GM21367 (cell line): ENCODE measurements at regions not wholly inside any gene's neighbourhood (a gene's known extent, or its start where the extent isn't known, plus 50 kb on each side); places are given as distances from the start of the nearest gene placed in this dataset.
"Not testable (repeated sequence)": the region's sequence is repeated elsewhere in the genome, so short reads cannot be mapped to it uniquely, and the experiment has no call there.

Experiments
- ATAC-seq: cut with Tn5 transposase; IDR thresholded peaks from one replicate; pipeline ENCODE4 v1.9.1; 2021; ENCODE audit not compliant: unreplicated experiment

GRCh38 chr6:135555550-135555949 lies 58.0 kb upstream of the AHI1 start:
- peak; percentile 80 for ATAC-seq

- ATAC-seq, result no peak
These were observed 60.0 kb upstream of the AHI1 start for GRCh38 chr6:135557582-135557981.

GRCh38 chr6:135565605-135566004 lies 68.1 kb upstream of the AHI1 start:
- not testable (repeated sequence) for ATAC-seq

- ATAC-seq, result no peak
These were observed 69.0 kb upstream of the AHI1 start for GRCh38 chr6:135566311-135567068.

- ATAC-seq, result no peak
These were observed 70.0 kb upstream of the AHI1 start for GRCh38 chr6:135567375-135568083.

- peak; percentile 80 for ATAC-seq
These were observed 70.8 kb upstream of the AHI1 start for GRCh38 chr6:135568379-135568778.

- ATAC-seq, result no peak
These were observed 74.5 kb upstream of the AHI1 start for GRCh38 chr6:135572051-135572450.

- ATAC-seq, result no peak
These were observed 78.1 kb upstream of the AHI1 start for GRCh38 chr6:135575629-135576028.

GRCh38 chr6:135576055-135576454 lies 78.5 kb upstream of the AHI1 start:
- ATAC-seq, result no peak

GRCh38 chr6:135577059-135577538 lies 79.6 kb upstream of the AHI1 start:
- peak; percentile 92 for ATAC-seq

GRCh38 chr6:135578976-135579375 lies 81.4 kb upstream of the AHI1 start:
- no peak for ATAC-seq

GRCh38 chr6:135581211-135581610 lies 83.7 kb upstream of the AHI1 start:
- ATAC-seq, result no peak

- no peak for ATAC-seq
These were observed 85.8 kb upstream of the AHI1 start for GRCh38 chr6:135583256-135583761.

- ATAC-seq, result peak; percentile 7
These were observed 88.8 kb upstream of the AHI1 start for GRCh38 chr6:135586388-135586787.

GRCh38 chr6:135586844-135587243 lies 89.3 kb upstream of the AHI1 start:
- ATAC-seq, result peak; percentile 40

GRCh38 chr6:135592276-135592675 lies 94.7 kb upstream of the AHI1 start:
- no peak for ATAC-seq

GRCh38 chr6:135594000-135594399 lies 96.5 kb upstream of the AHI1 start:
- ATAC-seq, result no peak

GRCh38 chr6:135600086-135600702 lies 102.7 kb upstream of the AHI1 start:
- ATAC-seq, result no peak

- no peak for ATAC-seq
These were observed 103.4 kb upstream of the AHI1 start for GRCh38 chr6:135600931-135601330.

GRCh38 chr6:135601857-135602256 lies 104.3 kb upstream of the AHI1 start:
- no peak for ATAC-seq

GRCh38 chr6:135603249-135603648 lies 105.7 kb upstream of the AHI1 start:
- ATAC-seq, result no peak
